IMR-90 (cell line): ENCODE measurements at regions not wholly inside any gene's neighbourhood (a gene's known extent, or its start where the extent isn't known, plus 50 kb on each side); places are given as distances from the start of the nearest gene placed in this dataset.

Experiments
- ATAC-seq: fragments of 200-7000 bp; cut with Tn5 transposase; 2 replicates; pipeline ENCODE4 v1.9.1; 2020; ENCODE audit warnings: low read depth, mild to moderate bottlenecking, moderate library complexity
- BruUV-seq: library from RNA; stranded (reverse); fragments of 400-500 nt; replicated peaks from 2 replicates; lab custom pipeline; 2021; lab: Mats Ljungman, UMichigan
- CTCF ChIA-PET: fragments of 300-600 bp; formaldehyde crosslinking; extraction: SDS; loops from one replicate; lab custom pipeline; 2021; ENCODE audit warnings: antibody characterized with exemption; lab: Yijun Ruan, JAX
- POLR2A ChIA-PET: fragments of 300-600 bp; sonication (Branson Sonifier 250); formaldehyde crosslinking; loops from one replicate; lab custom pipeline; 2022; ENCODE audit warnings: antibody characterized with exemption; ENCODE audit not compliant: unreplicated experiment; lab: Charles Lee
- DNase-seq: peaks from one replicate; pipeline ENCODE4 v3.0.0; 2013
- H2AFZ ChIP-seq: replicated peaks from 2 replicates; pipeline ENCODE3; 2013; ENCODE audit warnings: low read length, mild to moderate bottlenecking; ENCODE audit not compliant: poor library complexity
- H2AK5ac ChIP-seq: 2 replicates; pipeline ENCODE4 v1.6.1; 2013; ENCODE audit warnings: low read depth, low read length, inconsistent platforms
- H2AK9ac ChIP-seq: replicated peaks from 2 replicates; pipeline ENCODE3; 2013; ENCODE audit warnings: mild to moderate bottlenecking, low read depth, low read length, moderate library complexity; ENCODE audit not compliant: poor library complexity
- H2BK120ac ChIP-seq: 2 replicates; pipeline ENCODE4 v1.6.1; 2013; ENCODE audit warnings: low read depth, low read length, inconsistent platforms
- H2BK15ac ChIP-seq: 3 replicates; pipeline ENCODE4 v1.6.1; 2013; ENCODE audit warnings: low read depth, low read length, inconsistent platforms
- H2BK20ac ChIP-seq: 2 replicates; pipeline ENCODE4 v1.6.1; 2013; ENCODE audit warnings: low read depth, mild to moderate bottlenecking, inconsistent platforms, low read length, moderate library complexity
- H2BK5ac ChIP-seq: 2 replicates; pipeline ENCODE4 v1.6.1; 2013; ENCODE audit warnings: mild to moderate bottlenecking, low read depth, low read length, inconsistent platforms; ENCODE audit not compliant: poor library complexity, severe bottlenecking
- H3K14ac ChIP-seq: replicated peaks from 2 replicates; pipeline ENCODE4 v1.6.1; 2013; ENCODE audit warnings: low read depth, low read length, inconsistent platforms
- H3K18ac ChIP-seq: 2 replicates; pipeline ENCODE4 v1.6.1; 2013; ENCODE audit warnings: low read depth, low read length, control low read depth
- H3K23ac ChIP-seq: 2 replicates; pipeline ENCODE4 v1.6.1; 2013; ENCODE audit warnings: low read depth, low read length, inconsistent platforms
- H3K27ac ChIP-seq: 2 replicates; pipeline ENCODE4 v1.5.1; 2013; ENCODE audit warnings: mild to moderate bottlenecking, control low read depth, low read length; ENCODE audit not compliant: insufficient read depth
- H3K27me3 ChIP-seq: 2 replicates; pipeline ENCODE4 v1.6.1; 2013; ENCODE audit warnings: low read length; ENCODE audit not compliant: control insufficient read depth, insufficient read depth
- H3K36me3 ChIP-seq: 2 replicates; pipeline ENCODE4 v1.6.1; 2013; ENCODE audit warnings: low read length, mixed read lengths; ENCODE audit not compliant: control insufficient read depth, insufficient read depth
- H3K4ac ChIP-seq: 2 replicates; pipeline ENCODE4 v1.6.1; 2013; ENCODE audit warnings: low read depth, low read length, inconsistent platforms
- H3K4me1 ChIP-seq: 2 replicates; pipeline ENCODE4 v1.6.1; 2013; ENCODE audit warnings: low read length, mixed read lengths; ENCODE audit not compliant: control insufficient read depth, insufficient read depth
- H3K4me2 ChIP-seq: 2 replicates; pipeline ENCODE4 v1.6.1; 2013; ENCODE audit warnings: low read depth, mild to moderate bottlenecking, control low read depth, low read length, moderate library complexity
- H3K4me3 ChIP-seq: 2 replicates; pipeline ENCODE4 v1.5.1; 2013; ENCODE audit warnings: low read depth, mild to moderate bottlenecking, control low read depth, low read length, moderate library complexity; ENCODE audit not compliant: insufficient read depth
- H3K56ac ChIP-seq: 2 replicates; pipeline ENCODE4 v1.6.1; 2013; ENCODE audit warnings: low read length, inconsistent platforms; ENCODE audit not compliant: insufficient read depth; ENCODE audit errors: extremely low read depth
- H3K79me1 ChIP-seq, 2 experiments: 2 replicates each; pipeline ENCODE4 v1.6.1; 2013; ENCODE audit warnings: low read length in 2 of 2, inconsistent platforms in 1 of 2, low read depth in 1 of 2
- H3K9ac ChIP-seq: 2 replicates; pipeline ENCODE4 v1.6.1; 2013; ENCODE audit warnings: low read depth, low read length, control low read depth
- H3K9me1 ChIP-seq: 2 replicates; pipeline ENCODE4 v1.6.1; 2013; ENCODE audit warnings: low read length, inconsistent platforms; ENCODE audit not compliant: insufficient read depth
- H3K9me3 ChIP-seq: 2 replicates; pipeline ENCODE4 v1.6.1; 2013; ENCODE audit warnings: low read length; ENCODE audit not compliant: control insufficient read depth, insufficient read depth
- H4K20me1 ChIP-seq: 2 replicates; pipeline ENCODE4 v1.6.1; 2013; ENCODE audit warnings: low read length, inconsistent platforms; ENCODE audit not compliant: insufficient read depth
- H4K5ac ChIP-seq: 2 replicates; pipeline ENCODE4 v1.6.1; 2013; ENCODE audit warnings: mild to moderate bottlenecking, low read depth, low read length, control low read depth
- H4K8ac ChIP-seq, 2 experiments: 2 replicates each; pipeline ENCODE4 v1.6.1; 2013; ENCODE audit warnings: low read depth in 2 of 2, low read length in 2 of 2, control low read depth in 1 of 2, inconsistent platforms in 1 of 2
- H4K91ac ChIP-seq: 2 replicates; pipeline ENCODE4 v1.6.1; 2013; ENCODE audit warnings: low read depth, low read length, inconsistent platforms; ENCODE audit not compliant: insufficient read depth
- CEBPB ChIP-seq: IDR thresholded peaks from 2 replicates; pipeline ENCODE4 v1.6.1; 2012; ENCODE audit warnings: low read depth, low read length, improper control_type of control experiment
- CHD1 ChIP-seq: IDR thresholded peaks from 2 replicates; pipeline ENCODE4 v1.6.1; 2012; ENCODE audit warnings: low read depth, low read length, improper control_type of control experiment
- MAZ ChIP-seq: IDR thresholded peaks from 2 replicates; pipeline ENCODE4 v1.6.1; 2012; ENCODE audit warnings: low read depth, mild to moderate bottlenecking, low read length, improper control_type of control experiment, moderate library complexity, borderline replicate concordance
- MXI1 ChIP-seq: IDR thresholded peaks from 2 replicates; pipeline ENCODE4 v1.6.1; 2012; ENCODE audit warnings: low read depth, mild to moderate bottlenecking, low read length, moderate library complexity, borderline replicate concordance
- RAD21 ChIP-seq: IDR thresholded peaks from 2 replicates; pipeline ENCODE4 v1.6.1; 2012; ENCODE audit warnings: low read length, improper control_type of control experiment
- RCOR1 ChIP-seq: IDR thresholded peaks from 2 replicates; pipeline ENCODE4 v1.6.1; 2012; ENCODE audit warnings: mild to moderate bottlenecking, low read length, improper control_type of control experiment; ENCODE audit not compliant: insufficient replicate concordance
- USF2 ChIP-seq: fragments of 150-350 bp; IDR thresholded peaks from 2 replicates; pipeline ENCODE4 v1.6.1; 2017; ENCODE audit warnings: mild to moderate bottlenecking, antibody characterized with exemption, low read length, low read depth
- WGBS, 2 experiments: methylation state at CpG; one replicate each; pipeline versions ENCODE4 v1.1.5 to v1.1.7; 2013; ENCODE audit warnings: missing lambda C conversion rate in 2 of 2; ENCODE audit not compliant: insufficient read length in 1 of 2; ENCODE audit errors: extremely low coverage in 2 of 2; 5-methylcytosine and 5-hydroxymethylcytosine counted together
- dilution Hi-C: fragments of 300-500 bp; cut with HindIII; formaldehyde crosslinking; loops from one replicate; pipeline ENCODE4 v1.14.3; 2018; ENCODE audit warnings: low sequenced_read_pairs; ENCODE audit not compliant: unreplicated experiment
- in situ Hi-C: fragments of 300-500 bp; cut with MboI; formaldehyde crosslinking; loops from 3 replicates; pipeline ENCODE4 v1.14.3; 2019; ENCODE audit warnings: low sequenced_read_pairs, inconsistent platforms, mixed read lengths
- intact Hi-C: fragments of 100-400 bp; cut with micrococcal nuclease; formaldehyde crosslinking; loops from 2 replicates; pipeline ENCODE4 v1.10.0; 2022

GRCh38 chr5:33161421-33161820 lies 279.3 kb upstream of the TARS1 start:
- DNase-seq (no peak), ATAC-seq (no peak)
- Histone ChIP-seq H4K5ac (no peak overlapping the region), H2AK5ac (no peak overlapping the region), H2AK9ac (no peak overlapping the region), H3K4ac (no peak overlapping the region), H3K79me1 (no peaks in the 10 kb centered on the region), H3K23ac (no peak overlapping the region), H2BK20ac (no peak overlapping the region), H4K91ac (no peak overlapping the region), H3K18ac (no peak overlapping the region), H3K4me1 (no peaks in the 10 kb centered on the region; the same call in 1 of the 2 replicates), H2BK120ac (no peak overlapping the region), H3K14ac (no peak overlapping the region), H3K36me3 (no peaks in the 10 kb centered on the region), H2BK5ac (no peak overlapping the region), H2AFZ (no peak overlapping the region), H3K9me3 (no peaks in the 10 kb centered on the region; the same call in none of the 2 replicates), H4K8ac (no peak overlapping the region), H3K4me3 (no peak overlapping the region), H2BK15ac (no peak overlapping the region), H3K27me3 (no peaks in the 10 kb centered on the region), H3K56ac (no peak overlapping the region), H3K4me2 (no peak overlapping the region), H4K20me1 (no peaks in the 10 kb centered on the region), H3K9ac (no peak overlapping the region), H3K27ac (no peak overlapping the region), H3K9me1 (no peaks in the 10 kb centered on the region)
- dilution Hi-C loops (no loop called here), intact Hi-C loops (no loop called here), in situ Hi-C loops (no loop called here)
- no CpG with 5 or more reads among the region's 3 CpGs for WGBS, 2 experiments
- TF ChIP-seq CHD1 (no peak), MAZ (no peak), CEBPB (no peak), RCOR1 (no peak), USF2 (no peak), MXI1 (no peak), RAD21 (no peak)
- POLR2A ChIA-PET = no interaction called here
- CTCF ChIA-PET = interaction anchor here (0.7 to 0.8 kb wide), 2 partner anchors 87 to 261 kb away, joined by 3 read pairs; no protein-coding TSS in a partner anchor
- no TSS peak for BruUV-seq
